K562 (cell line): ENCODE measurements at regions not wholly inside any gene's neighbourhood (a gene's known extent, or its start where the extent isn't known, plus 50 kb on each side); places are given as distances from the start of the nearest gene placed in this dataset.

Experiments used
- ATAC-seq: fragments of 200-7000 bp; cut with Tn5 transposase; 3 replicates; pipeline ENCODE4 v1.9.1; 2020; ENCODE audit warnings: moderate library complexity
- BruUV-seq: library from RNA; stranded (reverse); fragments of 400-500 nt; replicated peaks from 2 replicates; lab custom pipeline; 2021; lab: Mats Ljungman, UMichigan
- CTCF ChIA-PET: fragments of 300-600 bp; formaldehyde crosslinking; extraction: SDS; loops from one replicate; lab custom pipeline; 2021; ENCODE audit warnings: low intra/inter-chr PET ratio; lab: Yijun Ruan, JAX
- POLR2A ChIA-PET: fragments of 300-600, 350-650 bp; sonication (Branson Sonifier 250); formaldehyde crosslinking; extraction: SDS; loops from one replicate; lab custom pipeline; 2021; ENCODE audit warnings: antibody characterized with exemption, inconsistent platforms; lab: Yijun Ruan, JAX
- DNase-seq, 4 experiments: peaks; one replicate each; pipeline versions ENCODE4 v3.0.0 to v3.0.0-alpha.2; 2011 to 2018; ENCODE audit warnings: low spot score in 3 of 4, mixed read lengths in 3 of 4; ENCODE audit errors: extremely low read depth in 1 of 4
- FAIRE-seq: peaks from 2 replicates; lab custom pipeline; 2011; peaks lifted over from hg19 to GRCh38; lab: Jason Lieb, UNC
- H2AFZ ChIP-seq: 2 replicates; pipeline ENCODE4 v1.6.0; 2011; ENCODE audit warnings: low read depth, low read length, control low read depth, inconsistent platforms
- H3K27ac ChIP-seq: fragments of 200-600 bp; 3 replicates; pipeline ENCODE4 v1.8.0; 2011; ENCODE audit warnings: low read depth, mild to moderate bottlenecking, control low read depth, inconsistent platforms, low read length, moderate library complexity, mixed read lengths; ENCODE audit errors: extremely low read depth
- H3K27me3 ChIP-seq, 2 experiments: fragments of 300-600 bp in 1 of 2; 2 replicates in 1 of 2; 3 replicates in 1 of 2; pipeline versions ENCODE4 v1.6.0 to v1.8.0; 2011; ENCODE audit warnings: inconsistent platforms in 2 of 2, low read length in 2 of 2, mild to moderate bottlenecking in 1 of 2, mixed read lengths in 1 of 2, moderate library complexity in 1 of 2; ENCODE audit not compliant: control insufficient read depth in 2 of 2, insufficient read depth in 2 of 2
- H3K36me3 ChIP-seq: fragments of 300-600 bp; 3 replicates; pipeline ENCODE4 v1.8.0; 2011; ENCODE audit warnings: mild to moderate bottlenecking, low read length, inconsistent platforms; ENCODE audit not compliant: control insufficient read depth, insufficient read depth
- H3K4me1 ChIP-seq, 2 experiments: fragments of 200-600 bp in 1 of 2; replicated peaks in 1 of 2; 2 replicates in 1 of 2; 3 replicates in 1 of 2; pipeline versions ENCODE4 v1.5.1 to v1.8.0; 2011; ENCODE audit warnings: inconsistent platforms in 2 of 2, low read length in 2 of 2, mild to moderate bottlenecking in 1 of 2, mixed read lengths in 1 of 2, moderate library complexity in 1 of 2; ENCODE audit not compliant: control insufficient read depth in 2 of 2, insufficient read depth in 2 of 2
- H3K4me2 ChIP-seq: 2 replicates; pipeline ENCODE4 v1.6.1; 2011; ENCODE audit warnings: low read length, control low read depth, inconsistent platforms, mixed read lengths; ENCODE audit not compliant: insufficient read depth
- H3K4me3 ChIP-seq: fragments of 200-600 bp; sonication (generic), shearing (Covaris generic); 2 replicates; pipeline ENCODE4 v1.5.1; 2016; ENCODE audit warnings: control low read depth, inconsistent platforms
- H3K79me2 ChIP-seq: fragments of 200-600 bp; 3 replicates; pipeline ENCODE4 v1.8.0; 2011; ENCODE audit warnings: low read length, inconsistent platforms; ENCODE audit not compliant: control insufficient read depth, insufficient read depth
- H3K9ac ChIP-seq, 2 experiments: 2 replicates each; pipeline versions ENCODE4 v1.6.0 to v1.6.1; 2011; ENCODE audit warnings: low read depth in 2 of 2, low read length in 2 of 2, control low read depth in 1 of 2, inconsistent platforms in 1 of 2, mild to moderate bottlenecking in 1 of 2, mixed read lengths in 1 of 2; ENCODE audit not compliant: insufficient read depth in 1 of 2
- H3K9me1 ChIP-seq: one replicate; pipeline ENCODE4 v1.6.0; 2011; ENCODE audit warnings: inconsistent platforms, mild to moderate bottlenecking, low read length, moderate library complexity; ENCODE audit not compliant: control insufficient read depth, insufficient read depth
- H3K9me3 ChIP-seq: replicated peaks from 2 replicates; pipeline ENCODE4 v1.5.1; 2011; ENCODE audit warnings: low read depth, low read length, inconsistent platforms; ENCODE audit not compliant: control insufficient read depth, insufficient read depth
- H4K20me1 ChIP-seq: replicated peaks from 2 replicates; pipeline ENCODE4 v1.6.1; 2011; ENCODE audit warnings: low read length, inconsistent platforms, mixed read lengths; ENCODE audit not compliant: control insufficient read depth, insufficient read depth
- ASH1L ChIP-seq: fragments of 450-650 bp; IDR thresholded peaks from 2 replicates; pipeline ENCODE4 v1.6.1; 2018; ENCODE audit warnings: borderline replicate concordance, mild to moderate bottlenecking, low read depth; ENCODE audit not compliant: partially characterized antibody
- IRF2 ChIP-seq: sonication (generic); formaldehyde crosslinking; IDR thresholded peaks from 2 replicates; pipeline ENCODE4 v1.8.1; 2022; ENCODE audit warnings: mild to moderate bottlenecking, missing genetic modification reagents
- ZNF12 ChIP-seq: sonication (generic); formaldehyde crosslinking; IDR thresholded peaks from 2 replicates; pipeline ENCODE4 v1.4.0; 2020; ENCODE audit warnings: mild to moderate bottlenecking, missing genetic modification reagents
- ZNF324 ChIP-seq: fragments of 250-450 bp; sonication (Bioruptor Pico); IDR thresholded peaks from 2 replicates; pipeline ENCODE4 v1.4.0; 2020; ENCODE audit warnings: mild to moderate bottlenecking
- ZNF699 ChIP-seq: fragments of 250-450 bp; sonication (Bioruptor Pico); IDR thresholded peaks from 2 replicates; pipeline ENCODE4 v1.8.0; 2021; ENCODE audit warnings: mild to moderate bottlenecking, moderate library complexity; ENCODE audit not compliant: insufficient replicate concordance
- in situ Hi-C: fragments of 300-500 bp; cut with MboI; formaldehyde crosslinking; loops from 4 replicates; pipeline ENCODE4 v1.15.0; 2018; ENCODE audit warnings: inconsistent platforms, mixed read lengths
- intact Hi-C: fragments of 100-400 bp; cut with micrococcal nuclease; formaldehyde crosslinking; loops from 2 replicates; pipeline ENCODE4 v1.14.2; 2022
- TF ChIP-seq, protein P1 (sequence below): fragments of 200-800 bp; sonication (Bioruptor generic); IDR thresholded peaks from 2 replicates; pipeline ENCODE4 v1.6.1; 2016; ENCODE audit warnings: missing genetic modification characterization, missing compliant biosample characterization
- TF ChIP-seq, protein P2 (sequence below), 2 experiments: IDR thresholded peaks; 2 replicates each; pipeline ENCODE4 v1.6.1; 2011; ENCODE audit warnings: borderline replicate concordance in 1 of 2, control low read depth in 1 of 2, low read depth in 1 of 2, low read length in 1 of 2, mild to moderate bottlenecking in 1 of 2, mixed read lengths in 1 of 2, moderate library complexity in 1 of 2; ENCODE audit not compliant: insufficient read depth in 1 of 2, insufficient read length in 1 of 2, poor library complexity in 1 of 2, severe bottlenecking in 1 of 2; ENCODE audit errors: extremely low read depth in 1 of 2
- TF ChIP-seq, protein P3 (sequence below): IDR thresholded peaks from 3 replicates; pipeline ENCODE4 v1.6.1; 2011; ENCODE audit warnings: borderline replicate concordance, mild to moderate bottlenecking; ENCODE audit not compliant: insufficient read length, insufficient read depth
- TF ChIP-seq, protein P4 (sequence below): fragments of 150-350 bp; IDR thresholded peaks from 2 replicates; pipeline ENCODE4 v1.6.1; 2014; ENCODE audit warnings: low read depth, mild to moderate bottlenecking, low read length, borderline replicate concordance

DNA sequence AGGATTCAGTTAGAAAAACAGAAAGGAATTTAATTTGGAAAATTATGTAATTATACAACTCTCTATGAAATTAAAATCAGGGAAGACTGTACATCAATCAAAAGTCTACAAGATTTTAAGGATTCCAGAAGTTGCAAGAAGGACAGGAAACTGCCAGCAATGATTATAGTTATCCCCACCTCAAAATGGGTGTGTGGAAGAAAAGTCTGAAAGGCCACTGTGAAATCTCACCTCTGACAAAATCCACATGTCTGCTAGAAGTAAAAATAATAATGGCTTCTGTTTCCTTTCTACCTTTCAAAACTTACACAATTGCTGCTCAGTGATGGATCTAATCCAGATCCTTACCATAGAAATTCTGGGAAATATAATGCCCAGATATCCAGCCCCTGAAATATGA is 708.1 kb upstream of the ADGRL4 start:
- POLR2A ChIA-PET: no interaction called here
- ATAC-seq: no peak
- intact Hi-C loops: no loop called here
- TF ChIP-seq, protein P1, sequence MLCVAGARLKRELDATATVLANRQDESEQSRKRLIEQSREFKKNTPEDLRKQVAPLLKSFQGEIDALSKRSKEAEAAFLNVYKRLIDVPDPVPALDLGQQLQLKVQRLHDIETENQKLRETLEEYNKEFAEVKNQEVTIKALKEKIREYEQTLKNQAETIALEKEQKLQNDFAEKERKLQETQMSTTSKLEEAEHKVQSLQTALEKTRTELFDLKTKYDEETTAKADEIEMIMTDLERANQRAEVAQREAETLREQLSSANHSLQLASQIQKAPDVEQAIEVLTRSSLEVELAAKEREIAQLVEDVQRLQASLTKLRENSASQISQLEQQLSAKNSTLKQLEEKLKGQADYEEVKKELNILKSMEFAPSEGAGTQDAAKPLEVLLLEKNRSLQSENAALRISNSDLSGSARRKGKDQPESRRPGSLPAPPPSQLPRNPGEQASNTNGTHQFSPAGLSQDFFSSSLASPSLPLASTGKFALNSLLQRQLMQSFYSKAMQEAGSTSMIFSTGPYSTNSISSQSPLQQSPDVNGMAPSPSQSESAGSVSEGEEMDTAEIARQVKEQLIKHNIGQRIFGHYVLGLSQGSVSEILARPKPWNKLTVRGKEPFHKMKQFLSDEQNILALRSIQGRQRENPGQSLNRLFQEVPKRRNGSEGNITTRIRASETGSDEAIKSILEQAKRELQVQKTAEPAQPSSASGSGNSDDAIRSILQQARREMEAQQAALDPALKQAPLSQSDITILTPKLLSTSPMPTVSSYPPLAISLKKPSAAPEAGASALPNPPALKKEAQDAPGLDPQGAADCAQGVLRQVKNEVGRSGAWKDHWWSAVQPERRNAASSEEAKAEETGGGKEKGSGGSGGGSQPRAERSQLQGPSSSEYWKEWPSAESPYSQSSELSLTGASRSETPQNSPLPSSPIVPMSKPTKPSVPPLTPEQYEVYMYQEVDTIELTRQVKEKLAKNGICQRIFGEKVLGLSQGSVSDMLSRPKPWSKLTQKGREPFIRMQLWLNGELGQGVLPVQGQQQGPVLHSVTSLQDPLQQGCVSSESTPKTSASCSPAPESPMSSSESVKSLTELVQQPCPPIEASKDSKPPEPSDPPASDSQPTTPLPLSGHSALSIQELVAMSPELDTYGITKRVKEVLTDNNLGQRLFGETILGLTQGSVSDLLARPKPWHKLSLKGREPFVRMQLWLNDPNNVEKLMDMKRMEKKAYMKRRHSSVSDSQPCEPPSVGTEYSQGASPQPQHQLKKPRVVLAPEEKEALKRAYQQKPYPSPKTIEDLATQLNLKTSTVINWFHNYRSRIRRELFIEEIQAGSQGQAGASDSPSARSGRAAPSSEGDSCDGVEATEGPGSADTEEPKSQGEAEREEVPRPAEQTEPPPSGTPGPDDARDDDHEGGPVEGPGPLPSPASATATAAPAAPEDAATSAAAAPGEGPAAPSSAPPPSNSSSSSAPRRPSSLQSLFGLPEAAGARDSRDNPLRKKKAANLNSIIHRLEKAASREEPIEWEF (CRISPR knock-in tag): no peak
- TF ChIP-seq ZNF324 (CRISPR knock-in tag) (no peak), ZNF699 (CRISPR knock-in tag) (no peak), ZNF12 (CRISPR knock-in tag) (no peak), ASH1L (no peak), IRF2 (CRISPR knock-in tag) (no peak)
- TF ChIP-seq, protein P2, sequence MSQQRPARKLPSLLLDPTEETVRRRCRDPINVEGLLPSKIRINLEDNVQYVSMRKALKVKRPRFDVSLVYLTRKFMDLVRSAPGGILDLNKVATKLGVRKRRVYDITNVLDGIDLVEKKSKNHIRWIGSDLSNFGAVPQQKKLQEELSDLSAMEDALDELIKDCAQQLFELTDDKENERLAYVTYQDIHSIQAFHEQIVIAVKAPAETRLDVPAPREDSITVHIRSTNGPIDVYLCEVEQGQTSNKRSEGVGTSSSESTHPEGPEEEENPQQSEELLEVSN (IDR thresholded peaks at IDR 0.05; ENCODE audit: borderline replicate concordance in 1 of 2, extremely low read depth in 1 of 2, insufficient read depth in 1 of 2, insufficient read length in 1 of 2, low read depth in 1 of 2, low read length in 1 of 2, poor library complexity in 1 of 2, severe bottlenecking in 1 of 2): no peak
- TF ChIP-seq, protein P3, sequence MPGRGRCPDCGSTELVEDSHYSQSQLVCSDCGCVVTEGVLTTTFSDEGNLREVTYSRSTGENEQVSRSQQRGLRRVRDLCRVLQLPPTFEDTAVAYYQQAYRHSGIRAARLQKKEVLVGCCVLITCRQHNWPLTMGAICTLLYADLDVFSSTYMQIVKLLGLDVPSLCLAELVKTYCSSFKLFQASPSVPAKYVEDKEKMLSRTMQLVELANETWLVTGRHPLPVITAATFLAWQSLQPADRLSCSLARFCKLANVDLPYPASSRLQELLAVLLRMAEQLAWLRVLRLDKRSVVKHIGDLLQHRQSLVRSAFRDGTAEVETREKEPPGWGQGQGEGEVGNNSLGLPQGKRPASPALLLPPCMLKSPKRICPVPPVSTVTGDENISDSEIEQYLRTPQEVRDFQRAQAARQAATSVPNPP: no peak
- TF ChIP-seq, protein P4, sequence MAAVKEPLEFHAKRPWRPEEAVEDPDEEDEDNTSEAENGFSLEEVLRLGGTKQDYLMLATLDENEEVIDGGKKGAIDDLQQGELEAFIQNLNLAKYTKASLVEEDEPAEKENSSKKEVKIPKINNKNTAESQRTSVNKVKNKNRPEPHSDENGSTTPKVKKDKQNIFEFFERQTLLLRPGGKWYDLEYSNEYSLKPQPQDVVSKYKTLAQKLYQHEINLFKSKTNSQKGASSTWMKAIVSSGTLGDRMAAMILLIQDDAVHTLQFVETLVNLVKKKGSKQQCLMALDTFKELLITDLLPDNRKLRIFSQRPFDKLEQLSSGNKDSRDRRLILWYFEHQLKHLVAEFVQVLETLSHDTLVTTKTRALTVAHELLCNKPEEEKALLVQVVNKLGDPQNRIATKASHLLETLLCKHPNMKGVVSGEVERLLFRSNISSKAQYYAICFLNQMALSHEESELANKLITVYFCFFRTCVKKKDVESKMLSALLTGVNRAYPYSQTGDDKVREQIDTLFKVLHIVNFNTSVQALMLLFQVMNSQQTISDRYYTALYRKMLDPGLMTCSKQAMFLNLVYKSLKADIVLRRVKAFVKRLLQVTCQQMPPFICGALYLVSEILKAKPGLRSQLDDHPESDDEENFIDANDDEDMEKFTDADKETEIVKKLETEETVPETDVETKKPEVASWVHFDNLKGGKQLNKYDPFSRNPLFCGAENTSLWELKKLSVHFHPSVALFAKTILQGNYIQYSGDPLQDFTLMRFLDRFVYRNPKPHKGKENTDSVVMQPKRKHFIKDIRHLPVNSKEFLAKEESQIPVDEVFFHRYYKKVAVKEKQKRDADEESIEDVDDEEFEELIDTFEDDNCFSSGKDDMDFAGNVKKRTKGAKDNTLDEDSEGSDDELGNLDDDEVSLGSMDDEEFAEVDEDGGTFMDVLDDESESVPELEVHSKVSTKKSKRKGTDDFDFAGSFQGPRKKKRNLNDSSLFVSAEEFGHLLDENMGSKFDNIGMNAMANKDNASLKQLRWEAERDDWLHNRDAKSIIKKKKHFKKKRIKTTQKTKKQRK: no peak
- TF ChIP-seq, all 486 proteins: peak for 0
- DNase-seq: no peak
- no peaks in the 10 kb centered on the region for H3K36me3 ChIP-seq
- CTCF ChIA-PET: no interaction called here
- BruUV-seq: no TSS peak
- no peak for FAIRE-seq
- in situ Hi-C loops: no loop called here
- no peaks in the 10 kb centered on the region for H3K9me1 ChIP-seq
- H3K27me3 ChIP-seq: no peaks in the 10 kb centered on the region
- H4K20me1 ChIP-seq: no peaks in the 10 kb centered on the region
- no peak overlapping the region for H3K9ac ChIP-seq
- H3K27ac ChIP-seq: no peak overlapping the region
- H3K4me1 ChIP-seq: no peaks in the 10 kb centered on the region
- H3K4me3 ChIP-seq: no peak overlapping the region
- H3K79me2 ChIP-seq: no peaks in the 10 kb centered on the region
- H3K9me3 ChIP-seq: no peaks in the 10 kb centered on the region
- H2AFZ ChIP-seq: no peak overlapping the region
- H3K4me2 ChIP-seq: no peak overlapping the region
